ENCODE measurements at regions not wholly inside any gene's neighbourhood (a gene's known extent, or its start where the extent isn't known, plus 50 kb on each side); places are given as distances from the start of the nearest gene placed in this dataset.

GRCh38 chr13:58051807-58052375 lies 420.3 kb downstream of the PCDH17 start:
- DNase-seq = no peak

GRCh38 chr13:58056426-58056825 lies 424.9 kb downstream of the PCDH17 start:
- DNase-seq = no peak

- no peak for DNase-seq
These were observed 428.1 kb downstream of the PCDH17 start for GRCh38 chr13:58059624-58060023.

GRCh38 chr13:58080806-58081205 lies 449.3 kb downstream of the PCDH17 start:
- no peak for DNase-seq

GRCh38 chr13:58081301-58081820 lies 449.8 kb downstream of the PCDH17 start:
- no peak for DNase-seq

- DNase-seq = no peak
These were observed 451.5 kb downstream of the PCDH17 start for GRCh38 chr13:58083064-58083463.

- DNase-seq = no peak
These were observed 453.7 kb downstream of the PCDH17 start for GRCh38 chr13:58085274-58085673.

GRCh38 chr13:58085819-58086218 lies 454.3 kb downstream of the PCDH17 start:
- DNase-seq = no peak

- no peak for DNase-seq
These were observed 456.0 kb downstream of the PCDH17 start for GRCh38 chr13:58087566-58087965.

- no peak for DNase-seq
These were observed 461.9 kb downstream of the PCDH17 start for GRCh38 chr13:58093394-58093793.

- DNase-seq = no peak
These were observed 466.3 kb downstream of the PCDH17 start for GRCh38 chr13:58097831-58098230.

GRCh38 chr13:58119351-58119750 lies 487.8 kb downstream of the PCDH17 start:
- no peak for DNase-seq

GRCh38 chr13:58119804-58120203 lies 488.3 kb downstream of the PCDH17 start:
- DNase-seq = no peak

- DNase-seq = no peak
These were observed 495.0 kb downstream of the PCDH17 start for GRCh38 chr13:58126496-58126895.

GRCh38 chr13:58134012-58134411 lies 502.5 kb downstream of the PCDH17 start:
- DNase-seq = no peak

- no peak for DNase-seq
These were observed 503.0 kb downstream of the PCDH17 start for GRCh38 chr13:58134525-58134924.

- no peak for DNase-seq
These were observed 511.4 kb downstream of the PCDH17 start for GRCh38 chr13:58142952-58143351.

GRCh38 chr13:58144616-58145015 lies 513.1 kb downstream of the PCDH17 start:
- DNase-seq = no peak

GRCh38 chr13:58151452-58151851 lies 519.9 kb downstream of the PCDH17 start:
- DNase-seq = no peak

- no peak for DNase-seq
These were observed 529.4 kb downstream of the PCDH17 start for GRCh38 chr13:58160980-58161379.

GRCh38 chr13:58165617-58166016 lies 534.1 kb downstream of the PCDH17 start:
- DNase-seq = no peak

GRCh38 chr13:58181111-58181510 lies 549.6 kb downstream of the PCDH17 start:
- no peak for DNase-seq

GRCh38 chr13:58187881-58188280 lies 556.3 kb downstream of the PCDH17 start:
- DNase-seq = no peak

GRCh38 chr13:58190577-58190976 lies 559.0 kb downstream of the PCDH17 start:
- no peak for DNase-seq

GRCh38 chr13:58191754-58192153 lies 560.2 kb downstream of the PCDH17 start:
- DNase-seq = no peak

All from SHP77 treated with DMSO at 0.1 percent for 48 hours (cell line).